Parathyroid adenoma (tissue), 2 donors: ENCODE measurements at regions not wholly inside any gene's neighbourhood (a gene's known extent, or its start where the extent isn't known, plus 50 kb on each side); places are given as distances from the start of the nearest gene placed in this dataset.

Experiments
- H2AFZ ChIP-seq: fragments of 300-600 bp; sonication (generic); one replicate; pipeline ENCODE4 v1.7.0; 2017; ENCODE audit warnings: antibody characterized with exemption, mild to moderate bottlenecking
- H3K27ac ChIP-seq: fragments of 300-600 bp; sonication (generic); one replicate; pipeline ENCODE4 v1.7.0; 2017
- H3K27me3 ChIP-seq: fragments of 300-600 bp; sonication (generic); one replicate; pipeline ENCODE4 v1.7.0; 2017; ENCODE audit warnings: low read length; ENCODE audit not compliant: control insufficient read depth, insufficient read depth
- H3K36me3 ChIP-seq: fragments of 300-600 bp; sonication (generic); one replicate; pipeline ENCODE4 v1.7.0; 2017; ENCODE audit warnings: low read length; ENCODE audit not compliant: control insufficient read depth, insufficient read depth
- H3K4me1 ChIP-seq: fragments of 300-600 bp; sonication (generic); one replicate; pipeline ENCODE4 v1.7.0; 2017; ENCODE audit warnings: control low read depth
- H3K4me2 ChIP-seq: fragments of 300-600 bp; sonication (generic); one replicate; pipeline ENCODE4 v1.7.0; 2017; ENCODE audit warnings: low read length
- H3K4me3 ChIP-seq: fragments of 300-600 bp; sonication (generic); one replicate; pipeline ENCODE4 v1.7.0; 2017; ENCODE audit warnings: low read depth, low read length
- H3K79me2 ChIP-seq: fragments of 300-600 bp; sonication (generic); one replicate; pipeline ENCODE4 v1.7.0; 2017; ENCODE audit warnings: control low read depth
- H3K9ac ChIP-seq: fragments of 300-600 bp; sonication (generic); one replicate; pipeline ENCODE4 v1.7.0; 2017; ENCODE audit warnings: mild to moderate bottlenecking
- H3K9me3 ChIP-seq: fragments of 300-600 bp; sonication (generic); one replicate; pipeline ENCODE4 v1.7.0; 2017; ENCODE audit warnings: low read length; ENCODE audit not compliant: control insufficient read depth
- TF ChIP-seq, protein P1 (sequence below): fragments of 300-600 bp; sonication (generic); IDR thresholded peaks from one replicate; pipeline ENCODE4 v1.7.0; 2017; ENCODE audit warnings: antibody characterized with exemption, mild to moderate bottlenecking
- donor health status: primary hyperparathyroidism.

GRCh38 chr1:198856601-198857000 lies 217.8 kb downstream of the PTPRC start:
- no peaks in the 10 kb centered on the region for H3K4me1 ChIP-seq
- H3K9ac ChIP-seq = no peak overlapping the region
- no peaks in the 10 kb centered on the region for H3K27me3 ChIP-seq
- no peak overlapping the region for H2AFZ ChIP-seq
- H3K9me3 ChIP-seq = no peaks in the 10 kb centered on the region
- H3K79me2 ChIP-seq = no peaks in the 10 kb centered on the region
- H3K4me2 ChIP-seq = no peak overlapping the region
- no peak overlapping the region for H3K4me3 ChIP-seq
- no peaks in the 10 kb centered on the region for H3K36me3 ChIP-seq
- TF ChIP-seq, protein P1, sequence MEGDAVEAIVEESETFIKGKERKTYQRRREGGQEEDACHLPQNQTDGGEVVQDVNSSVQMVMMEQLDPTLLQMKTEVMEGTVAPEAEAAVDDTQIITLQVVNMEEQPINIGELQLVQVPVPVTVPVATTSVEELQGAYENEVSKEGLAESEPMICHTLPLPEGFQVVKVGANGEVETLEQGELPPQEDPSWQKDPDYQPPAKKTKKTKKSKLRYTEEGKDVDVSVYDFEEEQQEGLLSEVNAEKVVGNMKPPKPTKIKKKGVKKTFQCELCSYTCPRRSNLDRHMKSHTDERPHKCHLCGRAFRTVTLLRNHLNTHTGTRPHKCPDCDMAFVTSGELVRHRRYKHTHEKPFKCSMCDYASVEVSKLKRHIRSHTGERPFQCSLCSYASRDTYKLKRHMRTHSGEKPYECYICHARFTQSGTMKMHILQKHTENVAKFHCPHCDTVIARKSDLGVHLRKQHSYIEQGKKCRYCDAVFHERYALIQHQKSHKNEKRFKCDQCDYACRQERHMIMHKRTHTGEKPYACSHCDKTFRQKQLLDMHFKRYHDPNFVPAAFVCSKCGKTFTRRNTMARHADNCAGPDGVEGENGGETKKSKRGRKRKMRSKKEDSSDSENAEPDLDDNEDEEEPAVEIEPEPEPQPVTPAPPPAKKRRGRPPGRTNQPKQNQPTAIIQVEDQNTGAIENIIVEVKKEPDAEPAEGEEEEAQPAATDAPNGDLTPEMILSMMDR = no peak
- no peak overlapping the region for H3K27ac ChIP-seq

GRCh38 chr1:198858033-198858432 lies 219.2 kb downstream of the PTPRC start:
- no peaks in the 10 kb centered on the region for H3K27me3 ChIP-seq

GRCh38 chr1:198860371-198860770 lies 221.5 kb downstream of the PTPRC start:
- Histone ChIP-seq H3K4me1 (no peaks in the 10 kb centered on the region), H3K79me2 (no peaks in the 10 kb centered on the region), H3K4me3 (no peak overlapping the region), H3K27ac (no peak overlapping the region), H3K36me3 (no peaks in the 10 kb centered on the region), H2AFZ (no peak overlapping the region), H3K4me2 (no peak overlapping the region), H3K9me3 (no peaks in the 10 kb centered on the region), H3K9ac (no peak overlapping the region), H3K27me3 (no peaks in the 10 kb centered on the region)
- TF ChIP-seq, protein P1 = no peak

More at GRCh38 chr1:198858033-198858432, 219.2 kb downstream of the PTPRC start:
- Histone ChIP-seq H2AFZ (no peak overlapping the region), H3K4me2 (no peak overlapping the region), H3K36me3 (no peaks in the 10 kb centered on the region), H3K9me3 (no peaks in the 10 kb centered on the region), H3K9ac (no peak overlapping the region), H3K79me2 (no peaks in the 10 kb centered on the region), H3K27ac (no peak overlapping the region), H3K4me3 (no peak overlapping the region), H3K4me1 (no peaks in the 10 kb centered on the region)
- TF ChIP-seq, protein P1 = no peak

GRCh38 chr1:198861636-198862035 lies 222.8 kb downstream of the PTPRC start:
- TF ChIP-seq, protein P1 = no peak
- Histone ChIP-seq H3K9ac (no peak overlapping the region), H3K79me2 (no peaks in the 10 kb centered on the region), H3K9me3 (no peaks in the 10 kb centered on the region), H3K27ac (no peak overlapping the region), H3K36me3 (no peaks in the 10 kb centered on the region), H3K27me3 (no peaks in the 10 kb centered on the region), H3K4me3 (no peak overlapping the region), H3K4me1 (no peaks in the 10 kb centered on the region), H2AFZ (no peak overlapping the region), H3K4me2 (no peak overlapping the region)

GRCh38 chr1:198864695-198865094 lies 225.9 kb downstream of the PTPRC start:
- H3K9ac ChIP-seq = no peak overlapping the region
- H3K27me3 ChIP-seq = no peaks in the 10 kb centered on the region
- H3K36me3 ChIP-seq = no peaks in the 10 kb centered on the region
- no peak overlapping the region for H3K4me3 ChIP-seq
- H3K27ac ChIP-seq = no peak overlapping the region
- H3K4me2 ChIP-seq = no peak overlapping the region
- H3K9me3 ChIP-seq = no peaks in the 10 kb centered on the region
- H3K4me1 ChIP-seq = no peaks in the 10 kb centered on the region
- H3K79me2 ChIP-seq = no peaks in the 10 kb centered on the region
- H2AFZ ChIP-seq = no peak overlapping the region
- TF ChIP-seq, protein P1 = no peak
